ENCODE measurements at regions not wholly inside any gene's neighbourhood (a gene's known extent, or its start where the extent isn't known, plus 50 kb on each side); places are given as distances from the start of the nearest gene placed in this dataset.

GRCh38 chr16:17784073-17784472 is 313.3 kb upstream of the XYLT1 start:
- DNase-seq = peak; percentile 12
- in situ Hi-C loops (cut with MboI; ENCODE audit: low pct_unique_long_range_greater_than_20kb, low sequenced_read_pairs) = no loop called here

- in situ Hi-C loops (cut with MboI; ENCODE audit: low pct_unique_long_range_greater_than_20kb, low sequenced_read_pairs) = no loop called here
- DNase-seq = no peak
These were observed 309.4 kb upstream of the XYLT1 start for GRCh38 chr16:17780181-17780580.

DNA sequence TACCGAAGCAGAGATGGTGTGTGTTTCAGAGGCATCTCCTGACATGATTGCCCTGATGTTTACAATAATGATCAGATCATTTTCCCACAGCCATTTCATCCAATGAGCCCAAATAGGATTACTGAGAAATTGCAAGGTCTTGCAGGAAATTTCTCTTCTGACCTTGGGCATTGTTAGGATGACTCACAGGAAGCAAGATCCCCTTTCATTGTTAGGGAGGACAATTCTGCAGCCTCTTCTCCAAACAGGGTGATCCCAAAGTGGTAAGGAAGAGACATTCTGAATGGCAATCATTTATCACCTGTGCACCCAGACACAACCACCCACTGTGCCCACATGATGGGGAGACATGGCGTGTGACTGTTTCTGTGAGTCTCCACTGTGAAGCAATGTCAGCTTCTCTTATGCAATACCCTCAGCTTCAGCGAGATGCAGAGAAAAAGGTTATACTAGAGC is 306.7 kb upstream of the XYLT1 start:
- DNase-seq = no peak
- in situ Hi-C loops (cut with MboI; ENCODE audit: low pct_unique_long_range_greater_than_20kb, low sequenced_read_pairs) = no loop called here

GRCh38 chr16:17776888-17777287 is 306.1 kb upstream of the XYLT1 start:
- in situ Hi-C loops (cut with MboI; ENCODE audit: low pct_unique_long_range_greater_than_20kb, low sequenced_read_pairs) = no loop called here
- no peak for DNase-seq

- in situ Hi-C loops (cut with MboI; ENCODE audit: low pct_unique_long_range_greater_than_20kb, low sequenced_read_pairs) = no loop called here
- DNase-seq = no peak
These were observed 305.7 kb upstream of the XYLT1 start for GRCh38 chr16:17776465-17776864.

- in situ Hi-C loops (cut with MboI; ENCODE audit: low pct_unique_long_range_greater_than_20kb, low sequenced_read_pairs) = no loop called here
- no peak for DNase-seq
These were observed 304.3 kb upstream of the XYLT1 start for GRCh38 chr16:17775061-17775460.

DNA sequence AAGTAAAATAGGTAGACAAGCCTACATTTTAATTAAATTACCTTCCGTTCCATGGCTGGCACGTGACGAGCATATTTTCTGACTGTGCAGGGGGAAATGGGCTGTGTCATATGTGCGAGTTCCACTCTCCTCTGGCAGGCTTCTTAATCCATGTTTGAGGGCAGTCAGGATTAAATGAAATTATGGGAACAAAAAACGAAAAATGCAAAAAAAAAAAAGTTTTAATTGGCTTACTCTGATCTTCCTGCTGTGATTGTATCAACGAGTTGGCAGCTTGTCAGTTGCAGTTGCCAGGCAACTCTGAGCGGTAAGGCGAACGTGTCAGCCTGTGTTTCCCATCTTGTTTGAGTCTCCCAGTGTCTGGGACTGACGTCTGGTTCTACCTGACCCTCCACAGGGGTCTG is 302.9 kb upstream of the XYLT1 start:
- DNase-seq = no peak
- in situ Hi-C loops (cut with MboI; ENCODE audit: low pct_unique_long_range_greater_than_20kb, low sequenced_read_pairs) = no loop called here

DNA sequence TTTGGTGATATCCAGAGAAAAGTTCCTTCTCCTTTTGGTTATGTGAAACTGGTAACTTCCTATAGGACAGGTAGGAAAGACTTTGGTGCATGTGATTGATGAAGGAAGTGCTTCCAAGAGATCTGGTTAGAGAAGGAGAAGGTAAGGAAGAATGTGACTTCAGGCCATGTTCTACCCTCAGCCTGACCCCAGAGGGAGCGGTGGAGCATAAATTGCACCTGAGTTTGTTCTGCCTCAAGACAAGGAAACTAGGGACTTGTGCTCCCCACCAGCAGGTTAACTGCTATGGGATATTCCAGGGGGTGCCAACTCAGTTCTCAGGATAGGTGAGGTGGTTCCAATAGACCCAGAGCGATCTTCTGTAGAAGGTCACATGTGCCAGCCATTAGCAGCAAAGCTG is 299.3 kb upstream of the XYLT1 start:
- in situ Hi-C loops (cut with MboI; ENCODE audit: low pct_unique_long_range_greater_than_20kb, low sequenced_read_pairs) = no loop called here
- DNase-seq = no peak

- in situ Hi-C loops (cut with MboI; ENCODE audit: low pct_unique_long_range_greater_than_20kb, low sequenced_read_pairs) = no loop called here
- DNase-seq = no peak
These were observed 298.3 kb upstream of the XYLT1 start for GRCh38 chr16:17769065-17769464.

GRCh38 chr16:17768257-17768656 is 297.5 kb upstream of the XYLT1 start:
- in situ Hi-C loops (cut with MboI; ENCODE audit: low pct_unique_long_range_greater_than_20kb, low sequenced_read_pairs) = no loop called here
- DNase-seq = no peak

DNA sequence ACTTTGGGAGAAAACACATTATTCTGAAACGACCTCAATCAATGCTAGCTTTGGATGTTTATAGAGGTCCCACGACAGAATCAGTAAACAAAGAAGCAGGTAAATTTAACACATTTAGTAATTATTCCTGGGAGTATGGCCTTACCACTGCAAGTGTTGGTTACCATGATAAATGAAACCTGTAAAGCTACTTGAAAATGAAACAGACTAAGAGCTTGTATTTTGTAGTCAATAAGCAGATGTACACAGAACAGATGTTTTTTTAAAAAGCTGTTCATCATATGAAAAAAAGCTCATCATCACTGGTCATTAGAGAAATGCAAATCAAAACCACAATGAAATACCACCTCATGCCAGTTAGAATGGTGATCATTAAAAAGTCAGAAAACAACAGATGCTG is 295.3 kb upstream of the XYLT1 start:
- in situ Hi-C loops (cut with MboI; ENCODE audit: low pct_unique_long_range_greater_than_20kb, low sequenced_read_pairs) = no loop called here
- no peak for DNase-seq

- in situ Hi-C loops (cut with MboI; ENCODE audit: low pct_unique_long_range_greater_than_20kb, low sequenced_read_pairs) = no loop called here
- no peak for DNase-seq
These were observed 289.0 kb upstream of the XYLT1 start for GRCh38 chr16:17759451-17760390.

- in situ Hi-C loops (cut with MboI; ENCODE audit: low pct_unique_long_range_greater_than_20kb, low sequenced_read_pairs) = no loop called here
- no peak for DNase-seq
These were observed 287.0 kb upstream of the XYLT1 start for GRCh38 chr16:17757808-17758207.

GRCh38 chr16:17755158-17755557 is 284.4 kb upstream of the XYLT1 start:
- no peak for DNase-seq
- in situ Hi-C loops (cut with MboI; ENCODE audit: low pct_unique_long_range_greater_than_20kb, low sequenced_read_pairs) = no loop called here

DNA sequence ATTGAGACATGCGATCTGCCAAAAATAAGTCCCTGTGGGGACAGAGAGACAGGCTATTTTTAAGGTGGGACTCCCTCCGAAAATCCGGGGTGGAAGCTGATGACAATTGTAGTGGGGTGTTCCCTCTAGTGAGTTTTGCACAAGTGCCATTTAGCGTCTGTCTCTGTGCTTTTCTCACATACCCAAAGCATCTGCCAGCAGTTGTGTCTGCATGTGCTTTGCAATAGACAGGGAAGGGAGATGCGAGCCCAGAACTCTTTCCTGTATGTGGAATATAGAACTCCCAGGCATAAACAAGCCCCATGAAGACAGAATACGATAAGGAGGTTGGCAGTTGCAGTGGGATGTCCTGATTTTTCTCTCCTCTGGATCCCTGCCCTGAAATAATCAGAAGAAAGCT is 282.7 kb upstream of the XYLT1 start:
- in situ Hi-C loops (cut with MboI; ENCODE audit: low pct_unique_long_range_greater_than_20kb, low sequenced_read_pairs) = no loop called here
- no peak for DNase-seq

- DNase-seq = no peak
- in situ Hi-C loops (cut with MboI; ENCODE audit: low pct_unique_long_range_greater_than_20kb, low sequenced_read_pairs) = no loop called here
These were observed 278.9 kb upstream of the XYLT1 start for GRCh38 chr16:17749706-17750105.

- in situ Hi-C loops (cut with MboI; ENCODE audit: low pct_unique_long_range_greater_than_20kb, low sequenced_read_pairs) = no loop called here
- DNase-seq = no peak
These were observed 277.4 kb upstream of the XYLT1 start for GRCh38 chr16:17748044-17748719.

DNA sequence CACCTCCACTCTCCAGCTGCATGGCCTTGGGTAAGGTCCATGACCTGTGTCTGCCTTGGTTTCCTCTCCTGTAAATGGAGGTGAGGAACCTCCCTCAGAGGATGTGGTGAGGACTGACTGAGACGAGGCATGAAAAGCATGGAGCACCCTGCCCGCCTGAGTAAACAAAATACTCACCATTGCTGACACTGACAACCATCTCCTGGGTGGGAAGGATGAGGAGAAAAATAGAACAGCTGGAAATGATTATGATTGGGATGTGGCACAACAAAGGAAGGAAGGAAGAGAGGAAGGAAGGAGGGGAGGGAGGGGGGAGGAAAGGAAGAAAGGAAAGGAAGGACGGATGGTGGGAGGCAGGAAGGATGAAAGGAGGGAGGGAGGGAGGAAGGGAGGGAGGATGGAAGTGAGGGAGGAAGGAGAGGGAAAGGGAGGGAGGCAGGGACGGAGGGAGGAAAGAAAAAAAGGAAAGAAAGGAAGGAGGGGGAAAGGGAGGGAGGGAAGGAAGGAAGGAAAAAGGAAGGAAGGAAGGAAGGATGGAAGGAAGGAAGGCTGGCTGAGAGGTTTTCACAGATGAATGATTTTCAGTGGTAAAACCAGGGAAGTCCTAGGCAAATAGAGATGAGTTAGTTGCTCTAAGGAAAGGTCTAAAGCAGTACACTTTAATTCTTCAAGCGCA is 276.5 kb upstream of the XYLT1 start:
- in situ Hi-C loops (cut with MboI; ENCODE audit: low pct_unique_long_range_greater_than_20kb, low sequenced_read_pairs) = no loop called here
- DNase-seq = no peak

DNA sequence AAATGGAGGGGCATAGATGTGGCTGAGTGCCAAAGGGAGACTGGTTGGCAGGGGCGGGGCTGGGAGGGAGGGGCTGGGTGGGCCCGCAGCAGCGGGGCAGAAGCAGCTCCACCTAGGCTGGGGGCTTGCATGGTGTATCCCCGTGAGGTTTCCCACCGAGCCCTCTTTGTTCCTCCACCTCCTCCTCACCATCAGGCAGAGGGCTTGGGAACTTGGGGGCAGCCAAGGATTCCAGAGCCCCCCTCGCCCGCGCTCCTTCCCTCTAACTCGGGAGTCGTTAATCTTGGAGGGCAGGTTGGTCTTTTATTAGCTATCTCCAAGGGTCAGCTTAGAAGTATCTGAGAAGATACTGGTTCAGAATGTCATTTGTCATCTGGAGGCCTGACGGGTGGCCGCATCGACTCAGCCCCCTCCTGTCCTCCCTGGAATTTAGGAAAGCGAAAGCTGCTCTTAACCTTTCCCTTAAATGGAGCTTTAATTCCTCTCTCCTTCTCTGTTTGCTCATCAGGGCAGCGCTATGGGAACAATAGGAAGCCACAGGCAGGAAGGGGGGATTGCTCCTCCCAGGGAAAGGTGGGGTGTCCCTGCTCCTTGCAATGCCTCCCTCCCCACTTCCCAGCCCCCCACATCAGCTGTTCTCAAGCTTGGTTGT is 274.3 kb upstream of the XYLT1 start:
- no peak for DNase-seq
- in situ Hi-C loops (cut with MboI; ENCODE audit: low pct_unique_long_range_greater_than_20kb, low sequenced_read_pairs) = no loop called here

- DNase-seq = no peak
- in situ Hi-C loops (cut with MboI; ENCODE audit: low pct_unique_long_range_greater_than_20kb, low sequenced_read_pairs) = no loop called here
These were observed 272.8 kb upstream of the XYLT1 start for GRCh38 chr16:17743578-17743977.

Data from KBM-7 (cell line).